Activated naive CD8-positive, alpha-beta T cell (primary cell): ENCODE measurements at regions not wholly inside any gene's neighbourhood (a gene's known extent, or its start where the extent isn't known, plus 50 kb on each side); places are given as distances from the start of the nearest gene placed in this dataset.

ENCODE experiments used
- H3K27ac Mint-ChIP-seq: one replicate; pipeline ENCODE4 v1.8.0; 2021; ENCODE audit warnings: mixed read lengths
- H3K27me3 Mint-ChIP-seq: one replicate; pipeline ENCODE4 v1.8.0; 2021; ENCODE audit warnings: mixed read lengths
- H3K36me3 Mint-ChIP-seq: one replicate; pipeline ENCODE4 v1.8.0; 2021; ENCODE audit warnings: mixed read lengths
- H3K4me1 Mint-ChIP-seq: one replicate; pipeline ENCODE4 v1.8.0; 2021; ENCODE audit warnings: low read depth, mixed read lengths
- H3K4me3 Mint-ChIP-seq: one replicate; pipeline ENCODE4 v1.8.0; 2021; ENCODE audit warnings: mild to moderate bottlenecking, mixed read lengths
- H3K9me3 Mint-ChIP-seq: one replicate; pipeline ENCODE4 v1.8.0; 2021; ENCODE audit warnings: low read depth, mixed read lengths

DNA sequence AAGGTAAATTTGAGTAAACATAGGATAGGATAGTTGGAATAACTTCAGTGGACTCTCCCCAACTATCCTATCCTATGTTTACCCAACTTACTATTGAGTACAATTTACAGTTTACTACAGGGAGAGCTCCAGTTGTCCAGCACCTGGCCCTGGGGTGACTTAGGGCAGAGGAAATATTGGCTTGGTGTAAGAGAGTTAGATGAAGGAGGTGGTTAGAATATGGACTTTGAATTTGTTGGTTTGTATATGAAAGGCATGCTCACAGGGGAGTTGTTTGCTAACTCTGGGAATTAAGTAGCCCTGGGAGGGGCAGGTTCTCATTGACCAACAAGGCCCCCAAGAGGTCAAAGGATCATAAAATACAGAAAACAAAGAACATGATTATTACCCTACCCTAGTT, 497.7 kb downstream of the ARL4A start:
- Mint-ChIP-seq H3K4me1 (no peaks in the 10 kb centered on the region), H3K27ac (no peak overlapping the region), H3K4me3 (no peak overlapping the region), H3K27me3 (no peaks in the 10 kb centered on the region), H3K36me3 (no peaks in the 10 kb centered on the region), H3K9me3 (no peaks in the 10 kb centered on the region)

- Mint-ChIP-seq H3K27me3 (no peaks in the 10 kb centered on the region), H3K4me1 (no peaks in the 10 kb centered on the region), H3K27ac (no peak overlapping the region), H3K36me3 (no peaks in the 10 kb centered on the region), H3K9me3 (no peaks in the 10 kb centered on the region), H3K4me3 (no peak overlapping the region)
Observed at GRCh38 chr7:13188236-13188805, 500.9 kb downstream of the ARL4A start.

- no peaks in the 10 kb centered on the region for H3K9me3 Mint-ChIP-seq
- H3K4me1 Mint-ChIP-seq = no peaks in the 10 kb centered on the region
- H3K36me3 Mint-ChIP-seq = no peaks in the 10 kb centered on the region
- no peak overlapping the region for H3K27ac Mint-ChIP-seq
- no peaks in the 10 kb centered on the region for H3K27me3 Mint-ChIP-seq
- H3K4me3 Mint-ChIP-seq = no peak overlapping the region
Observed at GRCh38 chr7:13188922-13189321, 501.5 kb downstream of the ARL4A start.

GRCh38 chr7:13189668-13190067, 502.2 kb downstream of the ARL4A start:
- Mint-ChIP-seq H3K4me1 (no peaks in the 10 kb centered on the region), H3K27me3 (peaks cover 2% of the 10 kb centered on the region), H3K4me3 (no peak overlapping the region), H3K36me3 (no peaks in the 10 kb centered on the region), H3K9me3 (no peaks in the 10 kb centered on the region), H3K27ac (no peak overlapping the region)

DNA sequence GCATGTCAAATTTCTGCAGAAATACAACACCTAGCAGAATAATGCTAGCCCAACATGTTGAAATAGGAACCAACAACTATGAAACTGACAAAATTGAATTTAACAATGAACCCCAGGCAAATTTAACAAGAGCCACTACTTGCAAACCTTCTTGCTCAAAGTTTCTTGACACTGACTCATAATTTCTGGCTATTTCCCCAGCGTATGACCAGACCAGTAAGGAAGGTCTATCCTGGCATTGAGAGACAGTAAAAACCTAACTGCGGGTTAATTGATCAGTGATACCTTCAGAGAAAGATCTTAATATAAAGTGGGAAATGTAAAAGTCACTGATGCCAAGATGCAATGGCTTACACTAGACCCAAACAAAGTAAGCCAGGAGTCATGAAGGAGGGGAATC, 510.1 kb downstream of the ARL4A start:
- no peaks in the 10 kb centered on the region for H3K36me3 Mint-ChIP-seq
- H3K27me3 Mint-ChIP-seq = peaks cover 2% of the 10 kb centered on the region
- no peaks in the 10 kb centered on the region for H3K4me1 Mint-ChIP-seq
- no peaks in the 10 kb centered on the region for H3K9me3 Mint-ChIP-seq
- no peak overlapping the region for H3K27ac Mint-ChIP-seq
- H3K4me3 Mint-ChIP-seq = no peak overlapping the region

DNA sequence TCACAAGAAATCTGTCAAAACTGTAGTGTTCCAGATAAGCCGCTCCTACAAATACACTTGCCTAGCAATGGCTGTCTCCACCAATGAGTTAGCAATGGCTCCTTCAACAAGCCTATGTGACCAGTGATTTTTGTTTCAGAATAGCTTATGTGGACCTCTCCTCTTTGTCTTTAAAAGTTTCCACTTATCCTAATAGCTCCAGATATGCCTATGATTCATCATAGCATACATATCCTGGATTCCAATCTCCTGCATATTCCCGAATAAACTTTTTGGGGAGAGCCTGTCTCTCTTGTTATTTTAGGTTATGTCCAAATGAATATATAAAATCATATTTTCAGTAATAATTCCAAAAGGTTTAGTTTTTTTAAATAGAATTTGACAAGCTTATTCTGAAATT, 510.6 kb downstream of the ARL4A start:
- no peak overlapping the region for H3K4me3 Mint-ChIP-seq
- no peaks in the 10 kb centered on the region for H3K4me1 Mint-ChIP-seq
- H3K9me3 Mint-ChIP-seq = no peaks in the 10 kb centered on the region
- H3K27ac Mint-ChIP-seq = no peak overlapping the region
- no peaks in the 10 kb centered on the region for H3K36me3 Mint-ChIP-seq
- H3K27me3 Mint-ChIP-seq = peaks cover 2% of the 10 kb centered on the region

DNA sequence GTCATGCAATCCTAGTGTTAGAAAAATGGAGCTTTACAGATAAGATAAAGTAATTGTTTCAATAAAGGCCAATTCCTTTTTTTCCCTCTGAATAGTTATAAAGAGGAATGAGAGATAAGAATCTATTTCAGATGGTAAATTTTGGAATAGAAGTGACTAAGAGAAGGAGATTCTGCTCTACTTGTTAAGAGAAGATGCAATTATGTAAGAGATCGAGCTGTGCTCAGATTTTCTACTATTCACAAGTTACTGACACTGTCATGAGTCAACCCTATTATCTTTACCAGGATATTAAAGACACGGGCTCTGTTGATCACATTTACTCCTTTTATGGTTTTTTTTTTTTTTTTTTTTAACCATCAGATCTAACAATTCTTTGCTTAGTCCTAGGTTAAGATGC, 511.3 kb downstream of the ARL4A start:
- no peak overlapping the region for H3K27ac Mint-ChIP-seq
- no peaks in the 10 kb centered on the region for H3K9me3 Mint-ChIP-seq
- H3K4me1 Mint-ChIP-seq = no peaks in the 10 kb centered on the region
- H3K4me3 Mint-ChIP-seq = no peak overlapping the region
- peaks cover 2% of the 10 kb centered on the region for H3K27me3 Mint-ChIP-seq
- H3K36me3 Mint-ChIP-seq = no peaks in the 10 kb centered on the region

- Mint-ChIP-seq H3K27ac (no peak overlapping the region), H3K4me3 (no peak overlapping the region), H3K27me3 (peaks cover 3% of the 10 kb centered on the region), H3K9me3 (no peaks in the 10 kb centered on the region), H3K4me1 (no peaks in the 10 kb centered on the region), H3K36me3 (no peaks in the 10 kb centered on the region)
Observed at GRCh38 chr7:13201628-13202027, 514.2 kb downstream of the ARL4A start.

- Mint-ChIP-seq H3K9me3 (no peaks in the 10 kb centered on the region), H3K27ac (no peak overlapping the region), H3K4me1 (no peaks in the 10 kb centered on the region), H3K4me3 (no peak overlapping the region), H3K36me3 (no peaks in the 10 kb centered on the region), H3K27me3 (no peaks in the 10 kb centered on the region)
Observed at GRCh38 chr7:13217768-13218167, 530.3 kb downstream of the ARL4A start.

DNA sequence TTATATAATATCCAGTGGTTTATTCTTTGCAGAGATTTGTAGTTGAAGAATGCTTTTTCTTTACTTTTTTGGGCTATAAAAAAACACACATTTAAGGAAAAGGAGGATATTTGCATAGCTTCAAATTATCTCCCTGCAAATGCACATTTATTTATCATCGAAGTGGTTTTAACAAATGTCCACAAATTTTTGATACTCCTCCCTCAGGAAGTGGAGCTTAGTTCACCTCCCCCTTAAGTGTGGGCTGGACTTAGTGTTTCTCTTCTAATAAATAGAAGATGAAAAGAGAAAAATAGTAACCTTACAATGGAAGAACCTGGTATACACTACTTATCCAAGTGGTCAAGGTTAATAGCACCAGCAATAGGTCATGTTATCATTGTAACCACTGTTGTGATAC, 537.6 kb downstream of the ARL4A start:
- Mint-ChIP-seq H3K36me3 (no peaks in the 10 kb centered on the region), H3K27ac (no peak overlapping the region), H3K4me1 (no peaks in the 10 kb centered on the region), H3K9me3 (no peaks in the 10 kb centered on the region), H3K4me3 (no peak overlapping the region), H3K27me3 (peaks cover 1% of the 10 kb centered on the region)

DNA sequence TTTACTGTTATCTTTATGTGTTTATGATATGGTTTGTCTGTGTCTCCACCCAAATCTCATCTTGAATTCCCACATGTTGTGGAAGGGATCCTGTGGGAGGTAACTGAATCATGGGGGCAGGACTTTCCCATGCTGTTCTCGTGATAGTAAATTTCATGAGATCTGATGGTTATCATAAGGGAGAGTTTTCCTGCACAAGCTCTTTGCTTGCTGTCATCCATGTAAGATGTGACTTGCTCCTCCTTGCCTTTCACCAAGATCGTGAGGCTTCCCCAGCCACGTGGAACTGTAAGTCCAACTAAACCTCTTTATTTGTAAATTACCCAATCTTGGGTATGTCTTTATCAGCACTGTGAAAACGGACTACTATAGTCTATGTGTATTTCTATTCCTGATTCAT, 539.0 kb downstream of the ARL4A start:
- no peaks in the 10 kb centered on the region for H3K36me3 Mint-ChIP-seq
- H3K27me3 Mint-ChIP-seq = peaks cover 1% of the 10 kb centered on the region
- H3K27ac Mint-ChIP-seq = no peak overlapping the region
- no peaks in the 10 kb centered on the region for H3K9me3 Mint-ChIP-seq
- H3K4me1 Mint-ChIP-seq = no peaks in the 10 kb centered on the region
- H3K4me3 Mint-ChIP-seq = no peak overlapping the region

DNA sequence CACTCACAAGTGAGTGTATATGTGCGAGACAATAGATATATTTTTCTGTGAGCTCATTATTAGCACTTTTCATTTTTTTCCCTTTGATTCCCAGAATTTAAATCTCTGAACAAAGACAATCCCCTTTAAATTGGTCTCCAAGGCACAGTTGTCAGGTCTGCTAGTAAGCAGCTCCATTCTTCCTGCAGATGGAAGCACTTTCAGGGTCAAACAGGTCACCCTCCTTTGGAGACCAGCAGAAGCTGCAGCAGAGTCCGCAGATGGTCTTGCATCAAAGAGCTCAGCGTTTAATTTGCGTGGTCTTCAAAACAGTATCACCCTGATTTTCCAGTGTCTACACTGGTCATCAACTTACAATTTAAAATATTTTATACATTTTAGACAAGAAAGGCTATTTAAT, 543.8 kb downstream of the ARL4A start:
- H3K4me3 Mint-ChIP-seq = no peak overlapping the region
- peaks cover 2% of the 10 kb centered on the region for H3K27me3 Mint-ChIP-seq
- no peak overlapping the region for H3K27ac Mint-ChIP-seq
- no peaks in the 10 kb centered on the region for H3K4me1 Mint-ChIP-seq
- no peaks in the 10 kb centered on the region for H3K36me3 Mint-ChIP-seq
- no peaks in the 10 kb centered on the region for H3K9me3 Mint-ChIP-seq

- H3K4me3 Mint-ChIP-seq = no peak overlapping the region
- peaks cover 2% of the 10 kb centered on the region for H3K27me3 Mint-ChIP-seq
- no peak overlapping the region for H3K27ac Mint-ChIP-seq
- no peaks in the 10 kb centered on the region for H3K9me3 Mint-ChIP-seq
- H3K4me1 Mint-ChIP-seq = no peaks in the 10 kb centered on the region
- no peaks in the 10 kb centered on the region for H3K36me3 Mint-ChIP-seq
Observed at GRCh38 chr7:13235436-13235835, 548.0 kb downstream of the ARL4A start.

DNA sequence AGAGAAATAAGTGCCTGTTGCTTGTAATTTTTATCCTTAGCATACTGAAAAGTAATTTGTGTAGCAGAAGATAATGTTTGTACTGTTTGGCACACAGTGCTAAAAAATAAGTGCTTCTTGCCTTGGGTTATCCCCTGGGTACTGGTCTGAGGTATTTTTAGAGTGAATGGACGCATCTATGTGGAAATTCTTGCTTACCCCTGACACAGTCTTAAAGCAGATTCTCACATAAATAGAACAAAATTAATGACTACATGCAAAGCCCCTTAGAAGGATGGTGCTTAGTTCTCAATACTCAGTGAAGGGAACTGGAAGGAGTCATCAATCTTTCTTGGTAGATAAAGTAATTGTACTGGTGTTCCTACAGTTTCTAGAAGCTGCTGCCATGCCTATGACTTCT, 548.6 kb downstream of the ARL4A start:
- Mint-ChIP-seq H3K27me3 (peaks cover 2% of the 10 kb centered on the region), H3K4me1 (no peaks in the 10 kb centered on the region), H3K27ac (no peak overlapping the region), H3K9me3 (no peaks in the 10 kb centered on the region), H3K4me3 (no peak overlapping the region), H3K36me3 (no peaks in the 10 kb centered on the region)

DNA sequence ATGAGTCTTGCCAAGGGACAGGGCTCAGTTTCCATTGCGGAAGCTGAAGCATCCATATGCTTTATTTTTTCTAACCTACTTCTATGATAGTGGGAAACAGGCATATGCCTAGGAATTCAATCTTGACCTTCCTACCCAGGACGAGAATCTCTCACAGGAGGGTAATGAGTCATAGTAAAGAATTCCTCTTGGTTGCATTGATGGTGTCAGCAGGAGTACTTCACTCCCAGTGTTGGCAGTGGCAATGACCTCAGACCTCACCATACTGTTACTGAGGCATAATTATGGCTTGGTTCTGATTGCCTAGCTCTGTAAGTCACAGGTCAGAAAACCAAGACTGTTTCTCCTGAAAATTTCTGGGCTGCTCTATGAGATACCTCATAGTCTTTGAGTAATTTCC, 552.9 kb downstream of the ARL4A start:
- Mint-ChIP-seq H3K36me3 (no peaks in the 10 kb centered on the region), H3K27ac (no peak overlapping the region), H3K27me3 (no peaks in the 10 kb centered on the region), H3K4me1 (no peaks in the 10 kb centered on the region), H3K9me3 (no peaks in the 10 kb centered on the region), H3K4me3 (no peak overlapping the region)

- Mint-ChIP-seq H3K9me3 (no peaks in the 10 kb centered on the region), H3K4me3 (no peak overlapping the region), H3K4me1 (no peaks in the 10 kb centered on the region), H3K27me3 (no peaks in the 10 kb centered on the region), H3K36me3 (no peaks in the 10 kb centered on the region), H3K27ac (no peak overlapping the region)
Observed at GRCh38 chr7:13241416-13241815, 554.0 kb downstream of the ARL4A start.
